ENCODE measurements at regions not wholly inside any gene's neighbourhood (a gene's known extent, or its start where the extent isn't known, plus 50 kb on each side); places are given as distances from the start of the nearest gene placed in this dataset.

GRCh38 chr4:106476741-106477140 lies 108.2 kb upstream of the GIMD1 start:
- ATAC-seq (ENCODE audit: low read depth) = no peak
- Mint-ChIP-seq H3K36me3 (ENCODE audit: low read depth) (no peaks in the 10 kb centered on the region), H3K4me3 (no peak overlapping the region), H3K27ac (no peak overlapping the region), H3K9me3 (no peaks in the 10 kb centered on the region), H3K27me3 (no peaks in the 10 kb centered on the region), H3K4me1 (no peaks in the 10 kb centered on the region)
- TF ChIP-seq, protein P1, sequence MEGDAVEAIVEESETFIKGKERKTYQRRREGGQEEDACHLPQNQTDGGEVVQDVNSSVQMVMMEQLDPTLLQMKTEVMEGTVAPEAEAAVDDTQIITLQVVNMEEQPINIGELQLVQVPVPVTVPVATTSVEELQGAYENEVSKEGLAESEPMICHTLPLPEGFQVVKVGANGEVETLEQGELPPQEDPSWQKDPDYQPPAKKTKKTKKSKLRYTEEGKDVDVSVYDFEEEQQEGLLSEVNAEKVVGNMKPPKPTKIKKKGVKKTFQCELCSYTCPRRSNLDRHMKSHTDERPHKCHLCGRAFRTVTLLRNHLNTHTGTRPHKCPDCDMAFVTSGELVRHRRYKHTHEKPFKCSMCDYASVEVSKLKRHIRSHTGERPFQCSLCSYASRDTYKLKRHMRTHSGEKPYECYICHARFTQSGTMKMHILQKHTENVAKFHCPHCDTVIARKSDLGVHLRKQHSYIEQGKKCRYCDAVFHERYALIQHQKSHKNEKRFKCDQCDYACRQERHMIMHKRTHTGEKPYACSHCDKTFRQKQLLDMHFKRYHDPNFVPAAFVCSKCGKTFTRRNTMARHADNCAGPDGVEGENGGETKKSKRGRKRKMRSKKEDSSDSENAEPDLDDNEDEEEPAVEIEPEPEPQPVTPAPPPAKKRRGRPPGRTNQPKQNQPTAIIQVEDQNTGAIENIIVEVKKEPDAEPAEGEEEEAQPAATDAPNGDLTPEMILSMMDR (IDR thresholded peaks at IDR 0.05) = no peak
- intact Hi-C loops (cut with micrococcal nuclease) = no loop called here
- no peak for DNase-seq
- POLR2A ChIA-PET = no interaction called here
- CTCF ChIA-PET = no interaction called here

GRCh38 chr4:106473515-106473914 lies 104.9 kb upstream of the GIMD1 start:
- ChIA-PET CTCF (no interaction called here), POLR2A (no interaction called here)
- TF ChIP-seq, protein P1 (IDR thresholded peaks at IDR 0.05) = no peak
- no peak overlapping the region for H3K27ac Mint-ChIP-seq
- no peaks in the 10 kb centered on the region for H3K4me1 Mint-ChIP-seq
- ATAC-seq (ENCODE audit: low read depth) = no peak
- H3K9me3 Mint-ChIP-seq = peaks cover 2% of the 10 kb centered on the region
- no peak overlapping the region for H3K4me3 Mint-ChIP-seq
- DNase-seq = no peak
- no peaks in the 10 kb centered on the region for H3K27me3 Mint-ChIP-seq
- H3K36me3 Mint-ChIP-seq (ENCODE audit: low read depth) = no peaks in the 10 kb centered on the region
- intact Hi-C loops (cut with micrococcal nuclease) = no loop called here

GRCh38 chr4:106471151-106471550 lies 102.6 kb upstream of the GIMD1 start:
- ChIA-PET POLR2A (no interaction called here), CTCF (no interaction called here)
- TF ChIP-seq, protein P1 (IDR thresholded peaks at IDR 0.05) = no peak
- H3K4me1 Mint-ChIP-seq = no peaks in the 10 kb centered on the region
- DNase-seq (no peak), ATAC-seq (ENCODE audit: low read depth) (no peak)
- intact Hi-C loops (cut with micrococcal nuclease) = no loop called here
- no peak overlapping the region for H3K27ac Mint-ChIP-seq
- H3K36me3 Mint-ChIP-seq (ENCODE audit: low read depth) = no peaks in the 10 kb centered on the region
- no peak overlapping the region for H3K4me3 Mint-ChIP-seq
- H3K27me3 Mint-ChIP-seq = no peaks in the 10 kb centered on the region
- H3K9me3 Mint-ChIP-seq = peaks cover 2% of the 10 kb centered on the region

GRCh38 chr4:106463622-106464021 lies 95.0 kb upstream of the GIMD1 start:
- Mint-ChIP-seq H3K9me3 (peaks cover 2% of the 10 kb centered on the region), H3K36me3 (ENCODE audit: low read depth) (no peaks in the 10 kb centered on the region), H3K27ac (no peak overlapping the region), H3K27me3 (no peaks in the 10 kb centered on the region), H3K4me3 (no peak overlapping the region), H3K4me1 (no peaks in the 10 kb centered on the region)
- ATAC-seq (ENCODE audit: low read depth) = no peak
- intact Hi-C loops (cut with micrococcal nuclease) = no loop called here
- DNase-seq = no peak
- POLR2A ChIA-PET = no interaction called here
- CTCF ChIA-PET = no interaction called here
- TF ChIP-seq, protein P1 (IDR thresholded peaks at IDR 0.05) = no peak

- ATAC-seq (ENCODE audit: low read depth) = no peak
- no peak for DNase-seq
- TF ChIP-seq, protein P1 (IDR thresholded peaks at IDR 0.05) = no peak
- CTCF ChIA-PET = no interaction called here
- H3K4me1 Mint-ChIP-seq = no peaks in the 10 kb centered on the region
- no peak overlapping the region for H3K4me3 Mint-ChIP-seq
- H3K27me3 Mint-ChIP-seq = no peaks in the 10 kb centered on the region
- H3K27ac Mint-ChIP-seq = no peak overlapping the region
- intact Hi-C loops (cut with micrococcal nuclease) = no loop called here
- H3K36me3 Mint-ChIP-seq (ENCODE audit: low read depth) = no peaks in the 10 kb centered on the region
- H3K9me3 Mint-ChIP-seq = no peaks in the 10 kb centered on the region
- POLR2A ChIA-PET = no interaction called here
These were observed 86.0 kb upstream of the GIMD1 start for GRCh38 chr4:106454581-106454980.
